GM19455 (cell line): ENCODE measurements at regions not wholly inside any gene's neighbourhood (a gene's known extent, or its start where the extent isn't known, plus 50 kb on each side); places are given as distances from the start of the nearest gene placed in this dataset.

ENCODE experiments used
- ATAC-seq: cut with Tn5 transposase; IDR thresholded peaks from one replicate; pipeline ENCODE4 v1.9.1; 2021; ENCODE audit not compliant: unreplicated experiment

GRCh38 chr3:111311126-111311525 is 230.9 kb upstream of the CD96 start:
- no peak for ATAC-seq

GRCh38 chr3:111311709-111312235 is 230.2 kb upstream of the CD96 start:
- ATAC-seq = peak; percentile 86

DNA sequence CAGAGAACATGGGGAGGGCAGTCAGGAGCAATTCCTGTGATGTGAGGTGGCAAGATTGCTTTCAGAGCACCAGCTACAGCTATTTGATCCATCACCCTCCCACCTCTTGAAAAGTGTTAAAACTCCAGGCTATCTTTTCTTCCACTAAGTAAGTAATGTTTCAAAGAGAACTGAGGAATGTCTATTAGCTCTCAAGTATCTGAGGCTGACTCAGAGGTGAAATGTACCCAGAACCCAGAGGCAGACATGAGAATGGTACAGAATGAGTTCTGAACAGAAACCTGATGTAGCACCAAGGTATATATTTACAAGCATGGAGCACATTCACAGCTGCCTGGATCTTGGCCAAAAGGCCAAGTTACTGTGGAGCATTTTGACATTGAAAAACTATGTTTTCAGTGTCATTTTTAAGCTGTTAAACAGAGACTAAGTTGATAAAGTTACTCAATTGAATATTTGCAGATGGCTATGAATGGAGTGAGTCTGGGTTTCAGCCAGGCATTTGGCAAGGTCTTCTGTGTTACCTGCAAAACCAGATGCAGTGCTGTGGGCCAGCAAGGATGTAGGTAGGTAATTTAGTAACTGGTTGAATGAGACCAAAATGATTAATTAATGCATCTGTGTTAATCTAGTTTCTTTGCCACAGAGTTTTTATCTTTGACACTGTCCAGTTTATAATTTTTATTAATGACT is 227.7 kb upstream of the CD96 start:
- no peak for ATAC-seq

DNA sequence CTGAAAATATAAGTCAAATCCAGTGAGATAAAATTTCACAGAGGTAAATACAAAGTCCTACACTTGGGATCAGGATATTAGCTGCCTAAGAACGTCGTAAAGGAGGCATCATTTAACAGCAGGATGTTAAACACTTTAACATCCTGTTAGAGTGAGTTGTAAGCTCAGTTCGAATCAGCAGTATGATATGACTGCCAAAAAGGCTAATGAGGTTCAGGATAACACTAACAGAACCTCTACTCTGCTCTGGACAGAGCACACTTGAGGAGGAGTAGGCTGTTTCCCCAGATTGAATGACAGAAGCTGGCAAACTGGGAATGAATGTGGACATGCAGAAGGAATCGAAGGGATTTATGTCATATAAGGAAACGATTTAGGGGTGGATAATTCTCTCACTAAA is 227.1 kb upstream of the CD96 start:
- no peak for ATAC-seq

DNA sequence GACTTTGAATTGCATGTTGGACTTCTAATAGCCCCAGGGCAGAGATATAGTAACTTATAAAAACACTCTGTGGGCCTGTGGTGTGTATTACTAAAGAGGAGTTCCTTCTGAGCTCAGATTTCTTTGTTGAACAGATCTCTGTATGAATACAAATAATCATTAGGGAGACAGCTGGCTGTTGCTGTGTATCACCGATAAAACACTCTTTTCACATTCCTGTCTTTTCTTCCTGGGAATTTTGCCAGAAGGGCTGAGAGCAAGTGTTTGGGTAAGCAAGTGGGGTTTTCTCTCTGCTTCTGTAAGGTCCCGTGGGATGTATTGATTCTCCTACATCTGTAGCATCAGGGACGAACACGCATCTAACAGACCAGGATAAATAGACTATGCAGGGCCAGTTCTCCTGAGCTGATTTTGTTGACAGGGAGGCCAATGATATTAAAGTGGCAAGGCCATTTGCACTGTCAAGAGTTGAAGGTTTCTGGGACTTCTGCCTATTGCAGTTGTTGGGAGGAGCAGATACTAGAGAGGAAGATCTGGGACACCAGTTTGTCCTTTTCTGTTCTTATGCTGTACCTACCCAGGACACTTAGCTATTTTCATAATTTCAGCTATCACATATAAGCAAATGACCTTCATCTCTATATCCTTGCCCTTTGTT is 225.9 kb upstream of the CD96 start:
- no peak for ATAC-seq

DNA sequence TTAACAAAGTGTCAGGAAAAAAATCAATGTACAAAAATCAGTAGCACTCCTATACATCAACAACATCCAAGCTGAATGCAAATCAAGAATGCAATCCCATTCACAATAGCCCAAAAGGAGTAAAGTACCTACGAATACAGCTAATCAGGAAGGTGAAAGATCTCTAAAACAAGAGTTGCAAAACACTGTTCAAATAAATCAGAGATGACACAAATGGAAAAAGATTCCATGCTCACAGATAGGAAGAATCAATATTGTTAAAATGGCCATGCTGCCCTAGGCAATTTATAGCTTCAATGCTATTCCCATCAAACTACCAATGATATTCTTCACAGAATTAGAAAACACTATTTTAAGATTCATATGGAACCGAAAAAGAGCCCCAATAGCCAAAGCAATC is 223.7 kb upstream of the CD96 start:
- no peak for ATAC-seq

GRCh38 chr3:111319598-111319997 is 222.4 kb upstream of the CD96 start:
- ATAC-seq = no peak

GRCh38 chr3:111321786-111322185 is 220.2 kb upstream of the CD96 start:
- no peak for ATAC-seq

DNA sequence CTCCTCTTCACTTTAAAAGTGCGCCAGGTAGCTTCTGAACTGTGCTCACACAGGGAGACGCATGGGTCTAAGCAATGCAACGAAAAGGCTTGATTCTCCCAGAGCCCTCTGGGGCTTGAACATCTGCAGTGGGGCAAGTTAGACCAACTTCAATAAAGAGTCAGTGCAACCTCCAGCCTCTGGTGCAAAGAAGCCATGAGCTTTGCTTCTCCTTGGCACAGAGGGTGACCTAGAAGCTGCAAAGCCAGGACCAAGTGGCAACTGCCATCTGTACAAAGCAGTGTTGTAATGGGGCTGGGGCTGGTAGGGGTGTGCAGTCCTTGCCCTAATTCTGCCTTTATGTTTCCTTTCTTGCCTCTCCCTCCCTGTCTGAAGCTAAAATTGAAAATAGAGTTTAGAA is 219.0 kb upstream of the CD96 start:
- no peak for ATAC-seq

DNA sequence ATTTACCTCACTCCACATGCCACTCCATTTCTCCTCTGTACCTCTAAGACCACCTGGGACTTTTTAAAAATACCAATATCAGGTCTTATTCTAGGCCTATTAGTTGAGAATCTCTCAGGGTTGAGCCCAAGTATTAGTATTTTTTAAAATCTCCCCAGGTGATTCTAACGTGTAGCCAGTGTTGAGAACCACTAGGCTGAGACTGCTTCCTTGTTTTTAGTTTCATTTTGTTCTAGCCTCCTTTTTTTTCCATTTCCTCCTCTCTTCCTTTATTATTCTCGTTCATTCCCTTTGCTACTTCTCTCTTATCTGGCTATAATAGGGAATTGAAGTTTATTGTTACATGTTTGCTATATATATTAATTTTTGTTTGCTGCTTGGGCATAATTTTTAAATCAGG is 217.8 kb upstream of the CD96 start:
- ATAC-seq = no peak

GRCh38 chr3:111324645-111325044 is 217.4 kb upstream of the CD96 start:
- ATAC-seq = no peak

DNA sequence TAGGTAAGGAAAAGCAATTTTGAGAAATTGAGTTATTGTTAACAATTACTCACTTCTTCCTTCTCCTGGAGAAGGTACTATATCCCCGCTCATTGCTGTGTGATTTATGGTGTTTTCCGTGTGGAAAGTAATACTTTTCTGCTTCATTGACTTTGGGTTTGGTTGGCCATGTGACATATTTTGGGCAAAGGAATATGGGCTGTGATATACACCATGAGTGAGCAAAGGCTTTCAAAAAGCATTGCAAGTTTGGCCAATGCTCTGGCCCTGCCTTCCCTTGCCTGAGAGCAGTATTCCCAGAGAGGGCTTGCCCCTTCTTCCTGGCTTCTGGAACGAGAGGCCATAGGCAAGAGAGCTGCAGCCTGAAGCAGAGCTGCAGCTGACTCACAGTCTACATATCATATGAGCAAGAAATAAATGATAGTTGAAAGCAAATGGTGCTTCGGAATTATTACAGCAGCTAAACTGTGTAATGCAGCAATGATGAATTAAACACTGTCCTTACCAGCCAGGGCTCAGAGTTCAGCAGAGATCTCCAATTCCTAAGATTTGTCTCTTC is 216.8 kb upstream of the CD96 start:
- ATAC-seq = no peak

GRCh38 chr3:111326144-111326995 is 215.6 kb upstream of the CD96 start:
- no peak for ATAC-seq

DNA sequence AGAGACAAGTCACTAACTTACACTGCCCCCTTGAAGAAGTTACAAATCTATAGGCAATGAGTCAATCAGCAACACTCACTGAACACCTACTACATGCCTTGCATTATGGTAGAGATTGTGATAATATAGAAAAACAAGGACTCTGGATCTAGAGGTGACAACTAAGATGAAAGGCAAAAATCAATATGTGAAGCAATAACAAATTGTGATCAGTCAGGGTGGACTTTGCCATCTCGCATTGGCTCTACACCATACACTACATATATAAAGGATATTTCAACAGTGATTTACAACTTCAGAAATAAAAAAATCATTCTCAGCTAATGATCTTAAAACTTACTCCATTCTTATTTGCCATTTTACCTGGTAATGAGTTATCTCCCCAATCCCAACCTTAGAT is 210.7 kb upstream of the CD96 start:
- no peak for ATAC-seq

DNA sequence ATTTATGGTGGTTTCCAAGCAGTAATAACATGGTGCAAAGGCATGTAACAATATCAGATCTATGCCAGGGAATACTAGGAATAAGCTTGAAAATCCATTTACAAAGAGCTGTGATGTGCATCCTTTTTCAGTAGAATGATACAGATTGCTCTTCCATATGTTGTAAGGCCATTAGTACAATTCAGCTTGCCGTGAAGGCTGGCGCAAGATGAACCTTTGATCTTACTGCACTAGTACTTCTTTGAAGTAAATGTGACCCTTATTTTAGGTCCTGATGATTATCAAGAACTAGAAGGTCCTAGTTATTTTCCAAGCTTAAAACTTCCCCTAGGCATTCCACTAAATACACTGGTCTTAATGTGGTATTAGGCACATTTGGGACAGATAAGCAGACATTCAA is 210.1 kb upstream of the CD96 start:
- no peak for ATAC-seq

- no peak for ATAC-seq
These were observed 209.4 kb upstream of the CD96 start for GRCh38 chr3:111332488-111333080.

GRCh38 chr3:111333642-111334041 is 208.4 kb upstream of the CD96 start:
- no peak for ATAC-seq

- ATAC-seq = peak; percentile 56
These were observed 206.3 kb upstream of the CD96 start for GRCh38 chr3:111335512-111336303.

DNA sequence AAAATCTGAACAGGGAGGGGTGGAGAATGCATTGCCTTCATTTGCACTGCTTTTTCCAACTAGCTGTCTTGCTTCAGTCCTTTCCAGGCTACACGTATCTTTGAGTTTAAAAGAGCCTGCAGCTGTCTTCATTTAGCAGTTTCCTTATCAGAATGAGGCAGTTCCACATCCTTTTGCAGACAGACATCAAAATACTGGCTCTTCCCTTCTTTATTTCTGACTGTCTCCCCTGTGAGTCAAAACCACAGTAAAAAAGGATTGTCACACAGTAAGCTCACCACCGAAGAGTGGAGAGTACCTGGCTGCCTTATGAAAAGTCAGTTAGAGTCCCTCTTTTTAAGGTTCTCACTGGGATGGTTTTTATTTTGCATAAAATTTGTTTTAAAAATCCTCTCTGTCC is 205.5 kb upstream of the CD96 start:
- ATAC-seq = no peak

DNA sequence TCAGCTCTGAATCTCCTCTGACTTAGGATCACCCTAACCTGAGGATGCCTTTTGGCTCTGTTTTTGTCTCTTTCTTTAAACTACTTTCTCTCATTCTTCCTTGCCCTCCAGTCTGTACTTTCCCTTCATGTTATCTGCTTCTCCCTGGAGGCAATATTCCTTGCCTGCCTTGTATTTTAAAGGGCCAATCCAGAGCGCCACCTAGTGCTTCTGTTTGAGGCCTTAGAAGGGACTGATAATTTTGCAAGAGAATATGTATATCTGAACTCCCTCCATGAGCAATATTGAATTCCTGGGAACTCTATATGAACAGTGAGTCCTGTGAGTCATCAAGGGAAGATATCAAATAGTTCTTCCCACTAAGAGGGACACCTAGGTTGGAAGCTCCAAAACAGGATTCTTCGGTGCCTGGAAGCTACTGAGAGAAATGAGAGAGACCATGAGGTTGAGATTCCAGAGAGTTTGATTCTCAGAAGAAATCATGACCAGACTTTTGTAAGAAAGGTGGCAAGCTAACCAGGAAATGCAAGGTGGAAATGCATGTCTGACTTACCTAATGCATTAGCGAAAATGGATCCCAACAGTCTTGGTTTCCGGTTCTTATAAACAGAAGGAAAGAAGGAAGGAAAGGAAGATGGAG is 203.8 kb upstream of the CD96 start:
- ATAC-seq = no peak
